ENCODE measurements at regions not wholly inside any gene's neighbourhood (a gene's known extent, or its start where the extent isn't known, plus 50 kb on each side); places are given as distances from the start of the nearest gene placed in this dataset.

DNA sequence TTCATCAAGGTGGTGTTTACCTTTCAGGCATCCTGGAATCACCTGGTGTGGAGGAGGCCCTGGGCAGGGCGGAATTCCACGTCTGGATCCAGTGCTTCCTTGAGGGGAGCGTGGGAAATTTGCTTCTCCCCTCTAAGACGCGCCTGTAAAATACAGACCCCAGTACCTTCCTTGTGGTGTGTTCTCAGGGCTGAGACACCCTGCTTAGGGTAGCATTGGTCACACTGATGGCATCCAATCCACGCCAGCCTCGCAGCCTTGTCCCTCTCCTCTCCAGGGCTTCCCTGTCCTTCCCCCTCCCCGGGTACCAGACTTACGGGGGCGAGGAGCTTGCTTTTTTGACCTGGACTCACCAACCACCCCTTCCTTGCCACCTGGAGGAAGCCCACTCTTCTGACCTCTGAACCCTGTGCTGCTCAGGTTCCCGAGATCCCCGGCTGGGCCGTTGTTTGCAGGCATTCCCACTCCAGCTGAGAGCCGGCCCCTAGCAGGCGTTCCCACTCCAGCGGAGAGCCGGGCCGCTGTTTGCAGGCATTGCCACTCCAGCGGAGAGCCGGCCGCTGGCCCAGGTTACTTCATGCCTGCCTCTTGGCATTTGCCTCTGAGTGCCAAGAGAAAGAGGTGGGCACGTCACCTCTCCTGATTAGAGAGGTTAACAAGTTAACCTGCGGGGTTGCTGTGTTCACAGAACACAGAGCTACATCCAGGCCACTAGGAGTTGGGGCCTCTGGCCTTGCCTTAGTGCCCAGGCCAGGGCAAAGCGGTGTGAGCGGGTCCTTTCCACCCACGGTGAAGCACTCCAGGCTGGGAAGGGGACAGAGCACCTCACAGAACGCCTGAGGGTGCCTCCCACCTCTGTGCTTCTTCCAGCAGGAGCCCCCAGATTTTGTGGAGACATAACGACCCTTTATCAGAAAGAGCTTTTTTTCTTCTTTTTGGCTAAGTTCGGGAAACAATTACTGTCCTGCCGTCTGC, 254.0 kb upstream of the PPP2R2D start:
- no peak for DNase-seq

DNA sequence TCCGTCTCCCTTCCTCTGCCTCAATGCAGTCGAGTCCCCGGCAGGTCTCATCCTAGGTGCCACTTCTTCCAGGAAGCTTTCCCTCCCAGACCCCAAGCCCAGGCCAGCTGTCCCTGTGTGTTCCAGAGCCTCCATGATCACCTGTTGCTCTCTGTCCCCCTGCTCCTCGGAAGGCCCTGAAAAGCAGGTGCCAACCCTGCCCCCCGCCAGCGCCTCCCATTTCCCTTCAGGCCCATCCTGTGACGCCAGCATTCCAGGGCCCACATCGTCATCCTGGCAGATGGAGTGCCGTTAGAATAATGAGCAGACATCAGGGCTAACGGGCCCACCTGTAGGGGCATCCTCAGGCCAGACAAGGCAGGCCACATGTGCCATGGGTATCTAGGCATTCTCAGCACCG, 253.0 kb upstream of the PPP2R2D start:
- no peak for DNase-seq

DNA sequence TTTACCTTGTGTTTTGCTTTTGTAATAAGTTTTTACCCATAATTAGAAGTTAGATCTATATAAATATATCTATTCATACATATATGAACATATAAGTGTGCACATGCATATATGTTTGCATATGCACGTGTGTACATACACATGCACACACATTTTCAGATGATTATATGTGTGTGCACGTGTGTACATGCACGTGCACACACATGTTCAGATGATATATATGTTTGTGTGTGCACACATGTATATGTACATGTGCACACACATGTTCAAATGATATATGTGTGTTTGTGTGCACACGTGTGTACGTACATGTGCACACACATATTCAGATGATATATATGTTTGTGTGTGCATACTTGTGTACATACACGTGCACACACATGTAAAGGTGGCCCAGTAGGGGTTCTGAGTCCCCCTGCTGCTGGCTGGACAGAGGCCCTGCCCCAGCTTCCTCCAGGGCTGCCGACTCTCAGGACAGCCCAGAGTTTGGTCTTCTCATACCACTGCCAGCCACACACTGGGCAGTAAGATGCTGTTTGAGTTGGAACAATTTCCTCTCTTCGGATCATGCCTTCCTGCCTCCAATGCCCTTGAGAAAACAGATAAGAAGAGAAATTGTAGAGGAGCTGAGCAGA, 252.3 kb upstream of the PPP2R2D start:
- DNase-seq = no peak

DNA sequence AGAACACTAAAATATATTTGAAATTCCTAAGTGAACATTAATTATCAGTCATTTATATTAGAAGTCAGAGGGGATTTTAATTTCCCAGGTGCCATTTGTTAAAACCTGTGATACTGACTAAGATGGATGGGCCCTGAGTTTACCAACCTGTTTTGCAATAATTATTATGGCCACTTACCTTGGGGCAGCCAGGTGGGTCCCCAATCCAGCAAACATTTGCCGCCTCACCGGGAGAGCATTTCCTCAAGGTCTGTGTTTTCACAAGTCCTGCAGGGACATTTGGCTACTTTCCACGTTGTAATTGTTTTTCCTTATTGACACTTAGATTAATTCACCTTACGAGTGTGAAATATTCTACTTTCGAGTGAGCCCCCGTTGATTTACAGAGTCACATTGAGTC, 251.2 kb upstream of the PPP2R2D start:
- no peak for DNase-seq

GRCh38 chr10:131650169-131650705, 250.6 kb upstream of the PPP2R2D start:
- DNase-seq = no peak

GRCh38 chr10:131650771-131651673, 249.8 kb upstream of the PPP2R2D start:
- DNase-seq = no peak

DNA sequence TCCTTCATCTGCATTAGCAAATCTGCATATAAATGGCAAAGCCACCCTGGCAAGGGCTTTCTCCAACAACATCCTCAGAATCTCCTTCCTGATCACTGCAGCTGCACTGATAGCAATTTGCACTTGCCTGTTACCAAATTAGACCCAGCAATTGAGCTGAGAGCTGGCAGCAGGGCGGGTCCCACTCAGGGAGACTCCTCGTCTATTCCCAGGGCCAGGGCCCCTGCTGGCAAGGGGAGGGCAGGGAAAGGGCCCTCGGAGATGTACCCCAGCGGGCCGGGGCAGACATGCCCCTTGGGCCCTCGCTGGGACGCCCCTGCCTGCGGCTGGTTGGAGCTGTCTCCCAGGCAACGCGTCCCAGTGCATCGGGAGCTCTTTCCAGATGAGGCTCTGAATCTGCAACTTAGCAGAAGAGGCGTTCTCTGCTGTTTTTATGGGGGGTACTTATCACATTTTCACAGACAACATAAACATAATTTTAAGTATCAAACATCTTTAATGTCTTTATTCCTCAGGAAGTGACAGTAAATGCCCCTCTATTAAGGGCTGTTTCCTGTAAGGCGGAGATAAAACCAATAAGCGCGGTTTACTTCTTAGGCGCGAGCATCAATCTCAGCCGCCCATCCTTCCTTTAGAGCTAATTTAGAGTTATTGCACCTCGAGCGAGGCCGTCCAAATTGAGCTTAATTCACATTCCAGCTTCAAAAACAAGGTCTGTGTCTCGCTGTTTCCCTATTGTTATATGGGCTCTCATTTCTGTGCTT, 249.0 kb upstream of the PPP2R2D start:
- DNase-seq = peak in 16 of 58 donors; percentile 2 to 57 (median 17)

- DNase-seq = no peak
These were observed 248.2 kb upstream of the PPP2R2D start for GRCh38 chr10:131652438-131653139.

- no peak for DNase-seq
These were observed 247.7 kb upstream of the PPP2R2D start for GRCh38 chr10:131653140-131653539.

DNA sequence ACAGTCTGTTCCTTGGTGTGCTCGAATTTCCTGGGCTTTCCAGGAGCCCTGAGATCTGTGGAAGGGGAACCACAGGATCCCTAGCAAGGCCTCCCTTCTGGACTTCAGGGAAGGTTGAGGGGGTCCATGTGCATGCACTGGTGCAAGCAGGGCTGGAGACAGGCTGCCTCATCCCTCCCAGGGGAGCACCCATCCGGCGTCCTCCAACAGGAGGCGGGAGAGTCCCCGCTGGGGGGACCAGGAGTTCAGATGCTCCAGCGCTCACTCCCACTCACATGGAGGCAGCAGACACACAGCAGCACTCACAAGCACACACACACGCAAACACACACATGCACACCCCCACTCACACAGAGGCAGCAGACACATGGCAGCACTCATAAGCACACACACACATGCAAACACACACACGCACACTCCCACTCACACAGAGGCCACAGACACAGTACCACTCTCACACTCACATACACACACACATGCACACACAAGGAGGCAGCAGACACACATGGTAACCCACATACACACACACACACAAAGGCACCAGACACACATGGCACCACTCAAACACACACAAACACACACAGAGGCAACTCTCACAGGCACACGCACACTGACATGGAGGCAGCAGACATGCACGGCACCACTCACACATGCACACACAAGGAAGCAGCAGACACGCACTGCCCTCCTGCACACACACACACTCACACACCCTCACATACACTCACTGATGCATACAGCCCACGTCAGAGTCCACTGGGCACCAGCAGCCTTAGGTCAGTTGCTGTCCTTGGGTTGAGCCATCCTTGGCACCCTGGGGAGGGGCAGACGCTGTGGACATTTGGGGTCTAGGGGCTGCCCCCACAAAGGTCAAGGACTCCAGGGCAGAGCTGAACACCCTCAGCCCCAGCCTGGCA, 247.0 kb upstream of the PPP2R2D start:
- no peak for DNase-seq

DNA sequence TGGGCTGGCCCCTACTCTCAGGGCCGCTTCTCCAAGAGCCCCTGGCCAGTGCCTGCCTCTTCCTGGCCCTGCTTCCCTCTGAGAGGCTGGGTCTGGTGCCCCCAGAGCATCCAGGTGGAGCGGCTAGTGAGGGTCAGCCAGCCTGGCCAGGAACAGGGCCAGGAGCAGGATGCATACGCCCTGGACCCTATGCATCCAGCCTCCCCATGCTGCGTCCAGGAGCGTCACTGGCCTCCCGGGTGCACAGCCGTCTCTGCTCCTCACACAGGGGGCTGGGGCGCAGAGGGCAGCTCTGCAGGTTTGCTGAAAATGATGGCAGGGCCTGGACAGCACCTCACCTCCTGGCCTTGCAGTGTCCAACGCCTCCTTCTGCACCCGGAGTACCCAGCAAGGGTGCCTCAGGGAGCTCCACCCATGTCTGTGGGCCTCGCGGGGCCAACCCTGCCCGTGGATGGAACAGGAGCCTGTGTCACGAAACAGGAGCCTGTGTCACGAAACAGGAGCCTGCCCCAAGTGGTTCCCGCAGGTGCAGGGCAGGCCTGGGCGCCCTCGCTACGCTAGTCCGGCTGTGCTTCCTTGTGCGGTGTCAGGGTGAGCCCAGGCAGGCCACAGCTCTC, 246.2 kb upstream of the PPP2R2D start:
- DNase-seq = no peak

DNA sequence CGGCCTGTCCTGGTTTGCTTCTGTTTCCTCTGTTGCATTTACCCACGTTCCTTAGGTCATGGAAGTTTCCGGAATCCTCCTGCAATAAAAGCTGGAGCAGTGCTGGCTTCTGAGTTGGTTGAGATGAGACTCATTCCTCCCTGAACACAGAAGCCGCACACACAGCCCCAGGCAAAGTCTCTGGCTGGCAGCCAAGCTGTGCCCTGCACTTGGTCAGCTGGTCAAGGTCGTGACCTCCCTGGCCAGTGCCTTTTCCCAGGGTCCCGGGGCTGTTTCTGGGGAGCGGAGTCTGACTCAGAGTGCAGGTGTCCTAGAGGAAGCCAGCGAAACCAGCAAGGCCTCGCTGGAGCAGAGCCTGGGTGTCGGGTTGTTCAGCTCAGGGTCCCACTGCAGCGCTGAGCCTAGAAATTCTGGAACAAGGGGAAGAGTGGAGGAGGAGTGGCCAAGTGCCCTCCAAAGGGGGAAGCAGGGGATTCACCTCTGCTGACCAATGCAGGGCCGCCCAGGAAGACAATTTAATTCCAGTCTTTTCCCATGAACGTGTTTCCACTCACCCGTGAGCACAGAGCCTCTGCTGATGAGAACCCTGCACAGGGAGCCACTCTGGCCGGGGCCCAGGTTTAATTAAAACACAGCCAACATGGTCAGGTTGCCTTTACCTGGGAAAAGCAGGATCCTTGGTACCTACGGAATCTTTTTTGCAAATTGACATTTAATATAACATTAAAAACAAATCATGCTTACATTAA, 245.5 kb upstream of the PPP2R2D start:
- peak in 3 of 58 donors; percentile 16 to 42 (median 22) for DNase-seq

GRCh38 chr10:131656009-131656408, 244.8 kb upstream of the PPP2R2D start:
- no peak for DNase-seq

GRCh38 chr10:131656431-131656841, 244.4 kb upstream of the PPP2R2D start:
- DNase-seq = no peak

DNA sequence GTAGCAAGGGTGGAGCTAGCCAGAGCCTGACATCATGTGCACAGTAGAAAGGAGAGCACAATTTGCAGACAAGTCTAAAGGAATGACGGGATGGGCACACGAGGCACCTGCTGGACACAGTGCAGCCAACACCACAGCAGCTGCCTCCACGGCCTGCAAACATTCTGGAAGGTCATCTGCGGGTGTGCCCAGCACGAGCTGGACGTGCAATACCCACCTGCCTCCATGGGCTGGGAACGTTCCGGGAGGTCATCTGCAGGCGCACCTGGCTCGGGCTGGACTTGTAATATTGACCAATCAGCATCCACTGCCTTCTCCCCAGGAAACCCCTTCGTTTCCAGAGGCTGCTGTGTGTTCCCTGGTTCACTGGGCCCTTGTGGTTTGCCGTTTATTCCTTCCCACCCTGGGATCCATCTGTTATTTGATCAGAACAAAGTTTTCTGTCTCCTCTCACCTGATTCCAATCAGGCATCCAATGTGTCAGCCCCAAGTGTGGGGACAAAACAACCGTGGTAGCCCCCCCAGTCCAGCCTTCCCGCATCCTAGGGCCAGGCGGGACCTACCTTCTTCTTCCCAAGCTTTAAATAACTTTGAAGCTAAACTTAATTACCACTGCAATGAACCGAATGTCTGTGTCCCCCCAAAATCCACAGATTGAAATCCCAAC, 243.4 kb upstream of the PPP2R2D start:
- DNase-seq = no peak

DNA sequence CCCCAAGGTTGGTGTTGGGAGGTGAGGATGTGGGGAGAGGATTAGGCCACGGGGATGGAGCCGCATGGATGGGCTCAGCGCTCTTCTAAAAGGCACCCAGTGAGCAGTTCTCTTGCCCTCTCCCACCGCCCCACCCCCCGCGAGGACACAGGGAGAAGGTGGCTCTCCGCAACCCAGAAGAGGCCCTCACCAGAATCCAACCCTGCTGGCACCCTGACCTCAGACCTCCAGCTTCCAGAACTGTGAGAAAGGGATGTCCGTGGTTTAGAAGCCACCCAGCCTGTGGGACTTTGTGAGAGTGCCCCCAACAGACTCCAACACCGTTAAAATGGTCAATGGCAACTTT, 242.8 kb upstream of the PPP2R2D start:
- no peak for DNase-seq
